ENCODE measurements at regions not wholly inside any gene's neighbourhood (a gene's known extent, or its start where the extent isn't known, plus 50 kb on each side); places are given as distances from the start of the nearest gene placed in this dataset.

DNA sequence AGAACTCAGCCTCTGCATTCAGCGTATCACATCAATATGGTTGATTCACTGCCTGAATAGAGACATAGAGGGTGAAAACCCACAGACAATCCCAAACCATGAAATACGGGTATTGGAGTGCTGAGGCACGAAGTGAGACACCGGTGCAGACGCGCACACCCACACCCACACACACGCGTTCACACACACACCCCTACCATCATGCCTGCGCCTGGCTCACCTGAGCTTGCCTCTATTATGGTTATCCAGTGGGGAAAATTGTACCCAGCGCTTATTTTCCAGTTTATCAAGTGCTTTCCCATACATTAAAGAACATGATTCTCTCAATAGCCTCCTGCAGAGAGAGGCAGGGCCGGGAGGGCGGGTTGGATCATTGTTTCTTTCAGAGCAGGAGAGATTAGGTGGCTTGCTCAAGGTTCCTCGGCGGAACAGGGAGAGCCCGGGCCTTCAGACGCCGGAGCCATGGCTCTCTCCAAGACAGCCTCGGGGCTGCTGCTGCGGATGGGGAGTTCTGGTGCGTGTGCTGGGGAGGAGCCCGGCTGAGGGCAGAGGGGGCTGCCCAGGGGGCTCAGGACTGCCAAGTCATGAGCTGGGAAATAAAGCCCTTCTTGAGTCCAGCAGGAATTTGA is 78.9 kb upstream of the THY1 start:
- H3K4me3 ChIP-seq: no peak overlapping the region
- H3K27me3 ChIP-seq: peaks cover 0 to 10% (median 0%) of the 10 kb centered on the region in 4 donors
- H3K36me3 ChIP-seq: no peaks in the 10 kb centered on the region
- H3K4me1 ChIP-seq: no peaks in the 10 kb centered on the region
- no peak for TF ChIP-seq POLR2A (IDR thresholded peaks at IDR 0.05; ENCODE audit: low read depth)
- TF ChIP-seq POLR2AphosphoS5 (IDR thresholded peaks at IDR 0.05): no peak
- TF ChIP-seq EP300 (IDR thresholded peaks at IDR 0.05): no peak
- TF ChIP-seq, protein P1, sequence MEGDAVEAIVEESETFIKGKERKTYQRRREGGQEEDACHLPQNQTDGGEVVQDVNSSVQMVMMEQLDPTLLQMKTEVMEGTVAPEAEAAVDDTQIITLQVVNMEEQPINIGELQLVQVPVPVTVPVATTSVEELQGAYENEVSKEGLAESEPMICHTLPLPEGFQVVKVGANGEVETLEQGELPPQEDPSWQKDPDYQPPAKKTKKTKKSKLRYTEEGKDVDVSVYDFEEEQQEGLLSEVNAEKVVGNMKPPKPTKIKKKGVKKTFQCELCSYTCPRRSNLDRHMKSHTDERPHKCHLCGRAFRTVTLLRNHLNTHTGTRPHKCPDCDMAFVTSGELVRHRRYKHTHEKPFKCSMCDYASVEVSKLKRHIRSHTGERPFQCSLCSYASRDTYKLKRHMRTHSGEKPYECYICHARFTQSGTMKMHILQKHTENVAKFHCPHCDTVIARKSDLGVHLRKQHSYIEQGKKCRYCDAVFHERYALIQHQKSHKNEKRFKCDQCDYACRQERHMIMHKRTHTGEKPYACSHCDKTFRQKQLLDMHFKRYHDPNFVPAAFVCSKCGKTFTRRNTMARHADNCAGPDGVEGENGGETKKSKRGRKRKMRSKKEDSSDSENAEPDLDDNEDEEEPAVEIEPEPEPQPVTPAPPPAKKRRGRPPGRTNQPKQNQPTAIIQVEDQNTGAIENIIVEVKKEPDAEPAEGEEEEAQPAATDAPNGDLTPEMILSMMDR (IDR thresholded peaks at IDR 0.05): no peak
- 71% methylated on average over 12 of the region's 21 CpGs for WGBS
- no peak for DNase-seq (ENCODE audit: extremely low spot score)
- intact Hi-C loops (cut with DNase I): no loop called here
- H3K27ac ChIP-seq (replicated peaks in 1 of 4): no peak overlapping the region
- no peaks in the 10 kb centered on the region for H3K9me3 ChIP-seq

DNA sequence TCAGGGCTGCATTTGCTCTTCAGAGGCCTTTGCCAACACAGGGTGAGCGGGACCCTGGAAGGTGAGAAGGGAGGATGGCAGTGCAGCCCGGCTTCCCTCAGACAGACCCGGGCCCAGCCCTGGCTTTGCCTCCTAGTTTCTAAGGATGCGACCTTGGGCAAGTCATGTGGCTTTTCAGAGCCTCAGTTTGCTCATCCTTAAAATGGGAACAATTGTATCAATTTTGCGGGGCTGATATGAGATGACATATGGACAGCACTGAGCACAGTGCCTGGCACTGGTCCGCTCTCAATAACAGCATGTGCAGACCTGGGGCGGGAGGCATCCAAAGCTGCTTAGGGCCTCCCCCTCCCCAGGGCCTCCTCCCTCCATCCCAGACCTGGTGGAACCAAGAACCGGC is 74.7 kb upstream of the THY1 start:
- Histone ChIP-seq H3K27ac (replicated peaks in 1 of 4) (no peak overlapping the region), H3K36me3 (no peaks in the 10 kb centered on the region), H3K4me1 (no peaks in the 10 kb centered on the region), H3K27me3 (peaks cover 0 to 13% (median 0%) of the 10 kb centered on the region in 4 donors), H3K9me3 (no peaks in the 10 kb centered on the region), H3K4me3 (no peak overlapping the region)
- intact Hi-C loops (cut with DNase I): no loop called here
- no peak for DNase-seq (ENCODE audit: extremely low spot score)
- WGBS: 75% methylated on average over 8 of the region's 8 CpGs
- TF ChIP-seq POLR2A (IDR thresholded peaks at IDR 0.05; ENCODE audit: low read depth) (no peak), POLR2AphosphoS5 (IDR thresholded peaks at IDR 0.05) (no peak), EP300 (IDR thresholded peaks at IDR 0.05) (no peak)
- TF ChIP-seq, protein P1 (IDR thresholded peaks at IDR 0.05): no peak

DNA sequence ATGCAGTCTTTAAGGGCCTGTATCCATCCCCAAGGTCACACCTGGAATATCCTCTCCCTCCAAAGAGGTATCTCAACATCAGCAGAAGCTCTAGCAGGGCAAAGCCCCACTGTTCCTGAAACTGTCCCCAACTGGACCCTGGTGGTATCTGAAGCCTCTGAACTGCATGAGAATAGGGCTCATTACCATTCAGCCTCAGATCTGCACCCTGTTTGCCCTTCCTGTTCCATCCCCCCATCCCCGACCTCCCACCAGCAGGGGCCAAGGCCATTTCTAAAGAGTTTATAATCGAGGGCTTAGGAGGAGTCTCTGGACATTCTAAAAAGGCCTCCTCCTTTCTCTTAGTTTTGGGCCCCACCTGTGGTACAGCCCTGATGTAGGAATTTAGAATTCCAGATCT is 74.0 kb upstream of the THY1 start:
- TF ChIP-seq EP300 (IDR thresholded peaks at IDR 0.05) (no peak), POLR2A (IDR thresholded peaks at IDR 0.05; ENCODE audit: low read depth) (no peak), POLR2AphosphoS5 (IDR thresholded peaks at IDR 0.05) (no peak)
- TF ChIP-seq, protein P1 (IDR thresholded peaks at IDR 0.05): no peak
- Histone ChIP-seq H3K9me3 (no peaks in the 10 kb centered on the region), H3K4me3 (no peak overlapping the region), H3K27ac (replicated peaks in 1 of 4) (no peak overlapping the region), H3K36me3 (no peaks in the 10 kb centered on the region), H3K27me3 (peaks cover 0 to 7% (median 0%) of the 10 kb centered on the region in 4 donors), H3K4me1 (no peaks in the 10 kb centered on the region)
- DNase-seq (ENCODE audit: extremely low spot score): no peak
- 33% methylated on average over 2 of the region's 2 CpGs for WGBS
- intact Hi-C loops (cut with DNase I): no loop called here

DNA sequence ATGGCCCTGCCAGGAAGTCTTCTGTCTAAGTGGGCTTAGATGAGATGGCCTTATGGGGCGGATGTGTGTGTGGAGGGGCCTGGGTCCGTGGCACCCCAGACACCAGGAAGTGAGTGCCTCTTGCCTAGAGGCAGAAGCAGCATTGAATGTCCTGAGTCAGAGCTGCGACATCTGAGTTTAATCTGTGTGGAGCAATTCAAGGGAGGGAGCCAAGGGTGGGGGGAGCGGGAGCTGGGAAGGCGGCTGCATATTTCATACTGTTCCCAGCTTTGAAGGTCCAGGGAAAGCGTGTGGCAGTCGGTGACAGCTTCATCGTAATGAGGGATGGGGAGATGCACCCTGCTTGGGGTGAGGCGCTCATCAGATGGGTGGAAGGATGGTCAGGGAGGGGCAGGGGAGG is 73.5 kb upstream of the THY1 start:
- no peak for DNase-seq (ENCODE audit: extremely low spot score)
- Histone ChIP-seq H3K4me3 (no peak overlapping the region), H3K9me3 (no peaks in the 10 kb centered on the region), H3K4me1 (no peaks in the 10 kb centered on the region), H3K36me3 (no peaks in the 10 kb centered on the region), H3K27me3 (peaks cover 0 to 7% (median 0%) of the 10 kb centered on the region in 4 donors), H3K27ac (replicated peaks in 1 of 4) (no peak overlapping the region)
- WGBS: 67% methylated on average over 9 of the region's 9 CpGs
- TF ChIP-seq EP300 (IDR thresholded peaks at IDR 0.05): no peak
- TF ChIP-seq POLR2A (IDR thresholded peaks at IDR 0.05; ENCODE audit: low read depth): no peak
- TF ChIP-seq POLR2AphosphoS5 (IDR thresholded peaks at IDR 0.05): no peak
- TF ChIP-seq, protein P1 (IDR thresholded peaks at IDR 0.05): no peak
- intact Hi-C loops (cut with DNase I): no loop called here

DNA sequence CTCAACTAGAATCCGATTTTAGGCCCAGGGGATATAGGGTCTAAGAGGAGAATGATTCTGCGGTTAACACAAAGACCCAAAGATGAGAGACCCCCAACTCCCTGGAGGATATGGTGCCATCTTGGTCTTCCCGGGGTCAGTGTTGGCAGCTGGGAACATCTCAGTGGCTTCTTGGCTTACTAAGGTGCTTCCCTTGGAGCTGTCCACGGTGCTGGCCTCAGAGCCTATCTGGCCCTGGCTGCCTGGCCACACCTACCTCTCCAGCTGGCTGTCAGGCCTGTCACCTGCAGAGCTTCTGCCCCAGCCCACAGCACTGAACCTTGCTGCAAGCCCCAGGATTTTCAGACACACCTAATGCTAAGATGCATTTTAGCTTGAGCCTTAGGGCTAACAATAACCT is 70.7 kb upstream of the THY1 start:
- no peaks in the 10 kb centered on the region for H3K9me3 ChIP-seq
- no peaks in the 10 kb centered on the region for H3K36me3 ChIP-seq
- 47% methylated on average over 4 of the region's 4 CpGs for WGBS
- no peak overlapping the region for H3K4me3 ChIP-seq
- peaks cover 0 to 7% (median 0%) of the 10 kb centered on the region in 4 donors for H3K27me3 ChIP-seq
- no peak for DNase-seq (ENCODE audit: extremely low spot score)
- TF ChIP-seq, protein P1 (IDR thresholded peaks at IDR 0.05): no peak
- TF ChIP-seq POLR2A (IDR thresholded peaks at IDR 0.05; ENCODE audit: low read depth): no peak
- H3K4me1 ChIP-seq: no peaks in the 10 kb centered on the region
- no peak overlapping the region for H3K27ac ChIP-seq (replicated peaks in 1 of 4)
- intact Hi-C loops (cut with DNase I): no loop called here
